Hypothalamus (tissue), 51 donors: ENCODE measurements at regions not wholly inside any gene's neighbourhood (a gene's known extent, or its start where the extent isn't known, plus 50 kb on each side); places are given as distances from the start of the nearest gene placed in this dataset.
"Not testable (repeated sequence)": the region's sequence is repeated elsewhere in the genome, so short reads cannot be mapped to it uniquely, and the experiment has no call there.

Source experiments
- DNase-seq, 51 donors: peaks; one replicate each; lab custom pipeline; 2025; lab: John Stamatoyannopoulos, UW

DNA sequence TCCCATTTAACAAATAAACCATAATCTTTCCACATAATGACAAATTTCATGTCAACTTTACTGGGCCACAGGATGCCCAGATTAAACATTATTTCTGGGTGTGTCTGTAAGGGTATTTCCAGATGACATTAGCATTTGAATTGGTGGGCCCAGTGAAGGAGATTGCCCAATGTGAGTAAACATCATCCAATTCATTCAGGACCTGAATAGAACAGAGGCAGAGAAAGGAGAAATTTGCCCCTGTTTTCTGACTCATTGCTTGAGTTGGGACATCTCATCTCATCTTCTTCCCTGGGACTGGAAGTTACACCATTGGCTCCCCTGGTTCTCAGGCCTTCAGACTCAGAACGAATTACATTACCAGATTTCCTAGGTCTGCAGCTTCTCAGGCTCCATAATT lies 142.9 kb downstream of the TPBG start:
- no peak for DNase-seq

DNA sequence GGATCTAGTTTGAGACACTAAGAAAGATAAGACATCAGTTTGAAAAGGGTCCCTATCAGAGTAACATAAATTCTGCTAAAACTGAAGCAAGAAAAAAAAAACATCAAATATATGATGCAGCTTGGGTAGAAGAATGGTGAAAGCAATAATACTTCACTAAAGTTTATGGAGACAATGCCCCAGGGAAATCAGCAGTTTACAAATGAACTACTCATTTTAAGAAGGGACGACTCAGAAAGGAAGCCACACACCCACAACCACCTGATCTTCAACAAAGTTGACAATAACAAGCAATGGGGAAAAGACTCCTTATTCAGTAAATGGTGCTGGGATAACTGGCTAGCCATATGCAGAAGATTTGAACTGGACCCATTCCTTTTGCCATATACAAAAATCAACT lies 143.5 kb downstream of the TPBG start:
- no peak for DNase-seq

DNA sequence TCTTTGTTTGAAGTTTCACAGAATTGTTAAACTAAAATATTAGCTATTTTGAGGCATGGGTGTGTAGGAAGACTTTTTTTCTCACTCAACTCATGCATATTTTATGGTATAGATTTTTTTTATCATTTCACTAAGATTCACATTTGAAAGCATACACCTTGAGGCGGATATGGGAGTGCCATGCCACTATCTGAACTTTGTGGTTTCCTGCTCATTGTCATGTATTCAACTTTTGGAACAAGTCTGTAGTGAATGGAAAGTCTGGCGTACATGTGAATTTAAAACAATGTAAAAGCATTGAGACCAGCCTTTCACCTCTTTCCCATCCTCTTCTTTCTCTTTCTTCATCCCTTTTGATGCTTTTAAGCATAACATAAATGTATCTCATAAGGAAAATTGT lies 147.9 kb downstream of the TPBG start:
- DNase-seq, result no peak

GRCh38 chr6:82517896-82518295 lies 154.3 kb downstream of the TPBG start:
- DNase-seq, result not testable (repeated sequence)

DNA sequence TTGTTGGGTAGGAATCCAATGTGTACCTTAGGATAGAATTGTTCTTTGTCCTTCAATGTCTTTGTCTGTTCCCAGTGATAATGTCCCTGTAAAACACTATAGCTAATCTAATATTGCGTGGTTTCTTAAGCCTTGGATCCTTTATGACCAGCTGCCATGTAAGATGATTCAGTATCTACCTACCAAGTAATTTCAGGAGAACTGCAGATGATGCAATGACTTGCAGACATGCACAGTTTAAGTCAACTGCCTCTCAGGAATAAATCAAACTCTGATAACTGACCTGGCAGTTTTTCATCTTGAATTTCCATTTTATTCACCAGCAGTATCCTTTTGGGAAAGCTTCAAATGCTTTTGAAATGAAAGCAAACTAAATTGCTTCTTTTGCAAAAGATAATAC lies 157.8 kb downstream of the TPBG start:
- no peak for DNase-seq

DNA sequence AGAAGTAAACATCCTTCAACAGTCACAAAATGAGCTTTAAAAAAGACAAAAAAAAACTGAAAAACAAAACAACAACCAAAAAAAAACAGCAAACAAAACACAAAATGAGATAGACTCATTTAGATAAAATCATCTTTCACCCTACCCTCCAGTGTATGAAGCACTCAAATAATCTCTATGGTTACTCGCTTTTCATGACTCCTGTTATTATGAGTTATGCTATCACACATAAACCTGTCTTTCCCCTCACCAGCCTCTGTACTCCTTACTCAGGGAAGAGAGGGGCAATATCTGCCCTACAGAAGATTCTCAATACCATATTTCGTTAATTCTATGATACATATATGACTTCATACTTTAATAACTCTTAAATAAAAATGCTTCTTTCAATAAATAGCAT lies 158.2 kb downstream of the TPBG start:
- no peak for DNase-seq

GRCh38 chr6:82524031-82524430 lies 160.4 kb downstream of the TPBG start:
- no peak for DNase-seq

GRCh38 chr6:82525775-82526495 lies 162.3 kb downstream of the TPBG start:
- no peak for DNase-seq

GRCh38 chr6:82529960-82530460 lies 166.4 kb downstream of the TPBG start:
- DNase-seq, result not testable (repeated sequence)

DNA sequence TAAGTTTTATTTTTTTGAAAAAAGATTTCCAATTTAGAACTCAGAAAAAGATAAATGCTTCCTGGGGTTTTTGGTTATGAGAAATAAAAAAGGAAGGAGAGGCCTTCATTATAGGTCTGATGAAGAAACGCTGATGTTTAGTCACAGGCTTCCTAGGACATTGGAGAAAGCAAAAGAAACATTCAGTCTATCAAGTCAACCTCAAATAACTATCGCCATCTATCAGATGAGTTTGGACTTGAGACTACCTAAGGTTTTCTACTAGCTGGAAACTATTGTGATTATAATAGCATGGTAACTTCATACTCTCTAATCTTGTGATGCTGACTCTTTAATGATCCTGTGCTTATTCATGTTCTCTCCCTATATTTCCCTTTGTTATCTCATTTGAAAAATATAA lies 171.3 kb downstream of the TPBG start:
- no peak for DNase-seq

- DNase-seq, result not testable (repeated sequence)
These were observed 185.9 kb downstream of the TPBG start for GRCh38 chr6:82549480-82549879.

- not testable (repeated sequence) for DNase-seq
These were observed 187.7 kb downstream of the TPBG start for GRCh38 chr6:82551311-82551710.

DNA sequence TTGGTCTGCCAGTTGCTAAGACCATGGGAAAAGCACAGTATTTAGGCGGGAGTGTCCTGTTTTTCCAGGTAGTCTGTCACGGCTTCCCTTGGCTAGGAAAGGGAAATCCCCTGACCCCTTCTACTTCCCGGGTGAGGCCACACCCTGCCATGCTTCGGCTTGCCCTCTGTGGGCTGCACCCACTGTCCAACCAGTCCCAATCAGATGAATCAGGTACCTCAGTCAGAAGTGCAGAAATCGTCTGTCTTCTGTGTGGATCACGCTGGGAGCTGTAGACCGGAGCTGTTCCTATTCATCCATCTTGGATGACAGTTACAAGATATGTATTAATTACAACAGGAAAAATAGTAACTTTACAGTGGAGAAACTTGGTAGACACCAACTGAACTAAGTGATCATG lies 188.2 kb downstream of the TPBG start:
- no peak for DNase-seq

DNA sequence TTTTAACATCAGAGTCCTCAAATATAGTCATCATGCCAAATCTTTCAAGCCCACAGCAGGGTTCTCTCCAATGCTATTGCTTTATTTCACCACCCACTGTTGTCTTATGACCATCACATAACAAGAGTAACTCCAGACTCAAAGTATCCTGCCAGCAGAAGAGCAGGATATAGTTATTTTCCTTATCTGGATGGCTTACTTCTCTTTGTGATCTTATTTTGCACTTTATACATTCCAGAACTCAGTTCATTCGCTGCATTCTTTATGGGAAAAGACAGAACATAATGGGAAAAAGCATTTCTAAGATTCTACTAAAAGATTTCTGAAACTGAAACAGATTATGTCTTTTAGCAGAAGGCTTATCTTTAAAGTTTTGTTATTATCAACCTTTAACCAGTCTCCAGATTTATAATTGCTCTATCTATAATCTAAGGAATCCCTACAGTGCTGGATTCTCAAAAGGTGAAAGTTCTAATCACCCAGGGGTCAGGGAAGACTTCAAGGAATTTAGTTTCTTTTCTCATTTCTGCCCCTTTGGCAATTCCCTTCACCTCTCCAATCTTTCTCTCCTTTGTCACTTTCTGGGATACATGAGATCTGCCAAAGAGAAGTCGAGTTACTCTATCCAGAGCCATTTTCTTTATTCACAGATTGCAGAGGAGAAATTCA lies 190.4 kb downstream of the TPBG start:
- DNase-seq, result no peak

- DNase-seq, result no peak
These were observed 191.0 kb downstream of the TPBG start for GRCh38 chr6:82554666-82555065.

GRCh38 chr6:82555801-82556200 lies 192.2 kb downstream of the TPBG start:
- no peak for DNase-seq

GRCh38 chr6:82558531-82558930 lies 194.9 kb downstream of the TPBG start:
- DNase-seq, result not testable (repeated sequence)

GRCh38 chr6:82567621-82568020 lies 204.0 kb downstream of the TPBG start:
- DNase-seq, result no peak

DNA sequence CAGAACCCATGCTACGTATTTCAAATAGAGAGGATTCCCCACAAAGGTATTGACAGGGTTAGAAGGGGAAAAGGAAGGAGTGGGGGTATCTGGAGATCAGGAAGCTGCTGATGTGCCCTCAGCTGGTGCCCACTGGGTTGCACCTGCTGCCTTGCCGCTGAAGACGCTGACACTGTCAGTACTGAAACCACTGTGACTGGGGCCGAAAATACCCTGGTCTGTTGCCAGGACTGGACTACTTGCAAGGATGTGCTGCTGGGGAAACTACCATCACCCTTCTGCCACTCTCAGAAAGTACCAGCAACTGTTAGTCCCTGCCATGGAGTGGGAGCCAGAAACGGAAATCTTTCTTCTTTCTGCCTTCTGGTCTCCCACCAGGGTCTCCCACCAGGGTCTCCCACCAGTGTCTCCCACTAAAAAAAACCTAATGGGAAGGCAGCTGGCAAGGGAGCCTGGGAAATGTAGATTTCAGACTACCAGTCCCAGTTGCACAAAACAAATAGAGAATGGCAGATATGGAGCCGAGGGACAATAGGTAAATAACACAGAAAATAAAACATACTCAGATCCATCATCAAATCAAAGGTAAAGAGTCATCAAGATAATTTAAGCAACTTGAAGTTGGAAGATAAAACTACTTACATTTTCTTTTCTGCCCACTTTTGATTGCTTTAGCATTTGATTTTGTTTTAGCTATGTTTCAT lies 204.8 kb downstream of the TPBG start:
- peak in 11 of 51 donors; percentile 2 to 34 (median 14) for DNase-seq

- DNase-seq, result no peak
These were observed 205.4 kb downstream of the TPBG start for GRCh38 chr6:82569022-82569421.

GRCh38 chr6:82570083-82570482 lies 206.5 kb downstream of the TPBG start:
- DNase-seq, result peak in 1 of 51 donors; percentile 17

GRCh38 chr6:82571455-82571854 lies 207.8 kb downstream of the TPBG start:
- peak in 2 of 51 donors; percentile 26 to 29 for DNase-seq
